PFSK-1 (cell line): ENCODE measurements at regions not wholly inside any gene's neighbourhood (a gene's known extent, or its start where the extent isn't known, plus 50 kb on each side); places are given as distances from the start of the nearest gene placed in this dataset.

Experiments
- TAF1 ChIP-seq: IDR thresholded peaks from 2 replicates; pipeline ENCODE4 v1.6.1; 2012; ENCODE audit warnings: low read length, control low read depth, borderline replicate concordance; ENCODE audit not compliant: insufficient read depth
- TF ChIP-seq, protein P1 (sequence below), 2 experiments: IDR thresholded peaks; 2 replicates each; pipeline versions ENCODE4 v1.6.1 to v1.8.0; 2011 to 2012; ENCODE audit warnings: low read depth in 2 of 2, low read length in 2 of 2, control low read depth in 1 of 2, inconsistent platforms in 1 of 2, mild to moderate bottlenecking in 1 of 2, moderate library complexity in 1 of 2; ENCODE audit not compliant: insufficient read depth in 1 of 2

DNA sequence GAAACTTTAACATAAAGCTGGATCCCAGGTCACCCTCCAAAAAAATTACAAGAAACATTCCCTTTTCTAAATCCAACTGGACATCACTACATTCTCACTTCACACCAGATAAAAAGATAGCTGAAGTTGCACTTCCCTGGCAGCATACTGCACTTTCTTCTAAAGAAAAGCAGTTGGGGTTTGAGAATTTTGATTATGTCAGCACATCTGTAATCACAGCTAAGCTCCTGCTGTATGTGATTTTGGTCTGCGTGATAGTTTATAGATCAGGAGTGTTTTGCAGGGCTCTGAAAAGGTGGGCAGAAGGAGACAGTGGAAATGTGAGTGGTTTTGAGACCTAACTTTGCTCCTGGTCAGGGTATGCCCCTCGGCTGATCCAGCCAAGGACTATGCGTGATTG, 199.1 kb upstream of the AKR1E2 start:
- no peak for TF ChIP-seq TAF1
- TF ChIP-seq, protein P1, sequence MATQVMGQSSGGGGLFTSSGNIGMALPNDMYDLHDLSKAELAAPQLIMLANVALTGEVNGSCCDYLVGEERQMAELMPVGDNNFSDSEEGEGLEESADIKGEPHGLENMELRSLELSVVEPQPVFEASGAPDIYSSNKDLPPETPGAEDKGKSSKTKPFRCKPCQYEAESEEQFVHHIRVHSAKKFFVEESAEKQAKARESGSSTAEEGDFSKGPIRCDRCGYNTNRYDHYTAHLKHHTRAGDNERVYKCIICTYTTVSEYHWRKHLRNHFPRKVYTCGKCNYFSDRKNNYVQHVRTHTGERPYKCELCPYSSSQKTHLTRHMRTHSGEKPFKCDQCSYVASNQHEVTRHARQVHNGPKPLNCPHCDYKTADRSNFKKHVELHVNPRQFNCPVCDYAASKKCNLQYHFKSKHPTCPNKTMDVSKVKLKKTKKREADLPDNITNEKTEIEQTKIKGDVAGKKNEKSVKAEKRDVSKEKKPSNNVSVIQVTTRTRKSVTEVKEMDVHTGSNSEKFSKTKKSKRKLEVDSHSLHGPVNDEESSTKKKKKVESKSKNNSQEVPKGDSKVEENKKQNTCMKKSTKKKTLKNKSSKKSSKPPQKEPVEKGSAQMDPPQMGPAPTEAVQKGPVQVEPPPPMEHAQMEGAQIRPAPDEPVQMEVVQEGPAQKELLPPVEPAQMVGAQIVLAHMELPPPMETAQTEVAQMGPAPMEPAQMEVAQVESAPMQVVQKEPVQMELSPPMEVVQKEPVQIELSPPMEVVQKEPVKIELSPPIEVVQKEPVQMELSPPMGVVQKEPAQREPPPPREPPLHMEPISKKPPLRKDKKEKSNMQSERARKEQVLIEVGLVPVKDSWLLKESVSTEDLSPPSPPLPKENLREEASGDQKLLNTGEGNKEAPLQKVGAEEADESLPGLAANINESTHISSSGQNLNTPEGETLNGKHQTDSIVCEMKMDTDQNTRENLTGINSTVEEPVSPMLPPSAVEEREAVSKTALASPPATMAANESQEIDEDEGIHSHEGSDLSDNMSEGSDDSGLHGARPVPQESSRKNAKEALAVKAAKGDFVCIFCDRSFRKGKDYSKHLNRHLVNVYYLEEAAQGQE (IDR thresholded peaks at IDR 0.05; ENCODE audit: insufficient read depth in 1 of 2, low read depth in 2 of 2, low read length in 2 of 2): no peak
